Tibial nerve (tissue), 4 donors: ENCODE measurements at regions not wholly inside any gene's neighbourhood (a gene's known extent, or its start where the extent isn't known, plus 50 kb on each side); places are given as distances from the start of the nearest gene placed in this dataset.

Source experiments
- DNase-seq, 2 donors: peaks; one replicate each; pipeline ENCODE4 v3.0.0-alpha.2; 2019; ENCODE audit warnings: low spot score in 2 of 2
- H3K27ac ChIP-seq, 4 donors: fragments of 200-600 bp; sonication (generic) in 3 of 4; one replicate each; pipeline ENCODE4 v1.5.1; 2017 to 2019; ENCODE audit warnings: mild to moderate bottlenecking in 1 of 4
- H3K27me3 ChIP-seq, 2 donors: fragments of 200-600 bp; sonication (generic) in 1 of 2; one replicate each; pipeline versions ENCODE4 v1.5.1 to v1.6.0; 2017 to 2019
- H3K36me3 ChIP-seq, 3 donors: fragments of 200-600 bp; sonication (generic); one replicate each; pipeline ENCODE4 v1.5.1; 2018 to 2019
- H3K4me1 ChIP-seq, 4 donors: fragments of 200-600 bp; sonication (generic) in 3 of 4; one replicate each; pipeline ENCODE4 v1.5.1; 2017 to 2019
- H3K4me3 ChIP-seq, 4 donors: fragments of 200-600 bp; sonication (generic) in 3 of 4; one replicate each; pipeline ENCODE4 v1.5.1; 2017 to 2019; ENCODE audit warnings: mild to moderate bottlenecking in 1 of 4, moderate library complexity in 1 of 4
- H3K9me3 ChIP-seq, 4 donors: fragments of 200-600 bp; sonication (generic) in 3 of 4; one replicate each; pipeline ENCODE4 v1.5.1; 2017 to 2019
- EP300 ChIP-seq, 2 donors: sonication (generic); formaldehyde crosslinking; IDR thresholded peaks; one replicate each; pipeline ENCODE4 v1.6.1; 2017; ENCODE audit warnings: antibody characterized with exemption in 2 of 2, mild to moderate bottlenecking in 1 of 2
- POLR2A ChIP-seq, 2 donors: fragments of 450-650 bp; IDR thresholded peaks; one replicate each; pipeline ENCODE4 v1.6.1; 2017; ENCODE audit warnings: antibody characterized with exemption in 2 of 2, mild to moderate bottlenecking in 2 of 2, moderate library complexity in 2 of 2
- WGBS, 2 donors: methylation state at CpG; one replicate each; pipeline ENCODE4 v1.1.5; 2018; 5-methylcytosine and 5-hydroxymethylcytosine counted together
- TF ChIP-seq, protein P1 (sequence below), 5 experiments: fragments of 200-600 bp in 3 of 5; fragments of 450-650 bp in 2 of 5; sonication (generic) in 3 of 5; IDR thresholded peaks; one replicate each; pipeline ENCODE4 v1.5.1; 2016 to 2019; ENCODE audit warnings: antibody characterized with exemption in 5 of 5, mild to moderate bottlenecking in 3 of 5, moderate library complexity in 2 of 5

DNA sequence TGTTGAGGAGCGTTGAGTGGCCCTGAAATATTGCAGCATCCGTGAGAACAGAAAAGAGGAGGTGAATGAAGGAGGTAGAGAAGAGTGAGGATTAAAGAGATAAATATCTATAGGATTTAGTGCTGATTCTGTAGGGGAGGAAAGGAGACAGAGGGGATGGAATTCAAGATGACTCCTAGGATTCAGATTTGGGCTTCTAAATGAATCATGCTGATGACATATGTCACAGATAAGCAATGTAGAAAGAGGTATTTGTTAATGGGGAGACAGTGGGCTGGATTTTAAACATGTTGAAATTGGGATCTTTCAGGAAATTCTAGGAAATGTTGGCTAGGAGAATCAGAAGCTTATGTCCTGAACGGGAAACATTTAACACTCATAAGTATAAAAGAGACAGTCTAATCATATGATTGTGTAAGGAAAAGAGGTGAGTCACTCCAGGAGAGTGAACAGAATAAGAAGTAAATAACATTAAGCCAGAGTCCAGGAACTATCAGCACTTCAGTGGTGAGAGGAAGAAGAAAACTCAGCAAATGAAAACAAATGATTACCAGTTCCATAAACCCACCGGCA, 58.1 kb upstream of the DIO2 start:
- TF ChIP-seq, protein P1, sequence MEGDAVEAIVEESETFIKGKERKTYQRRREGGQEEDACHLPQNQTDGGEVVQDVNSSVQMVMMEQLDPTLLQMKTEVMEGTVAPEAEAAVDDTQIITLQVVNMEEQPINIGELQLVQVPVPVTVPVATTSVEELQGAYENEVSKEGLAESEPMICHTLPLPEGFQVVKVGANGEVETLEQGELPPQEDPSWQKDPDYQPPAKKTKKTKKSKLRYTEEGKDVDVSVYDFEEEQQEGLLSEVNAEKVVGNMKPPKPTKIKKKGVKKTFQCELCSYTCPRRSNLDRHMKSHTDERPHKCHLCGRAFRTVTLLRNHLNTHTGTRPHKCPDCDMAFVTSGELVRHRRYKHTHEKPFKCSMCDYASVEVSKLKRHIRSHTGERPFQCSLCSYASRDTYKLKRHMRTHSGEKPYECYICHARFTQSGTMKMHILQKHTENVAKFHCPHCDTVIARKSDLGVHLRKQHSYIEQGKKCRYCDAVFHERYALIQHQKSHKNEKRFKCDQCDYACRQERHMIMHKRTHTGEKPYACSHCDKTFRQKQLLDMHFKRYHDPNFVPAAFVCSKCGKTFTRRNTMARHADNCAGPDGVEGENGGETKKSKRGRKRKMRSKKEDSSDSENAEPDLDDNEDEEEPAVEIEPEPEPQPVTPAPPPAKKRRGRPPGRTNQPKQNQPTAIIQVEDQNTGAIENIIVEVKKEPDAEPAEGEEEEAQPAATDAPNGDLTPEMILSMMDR (IDR thresholded peaks at IDR 0.05), result no peak
- no peak for TF ChIP-seq EP300 (IDR thresholded peaks at IDR 0.05)
- no peak for TF ChIP-seq POLR2A (IDR thresholded peaks at IDR 0.05)
- Histone ChIP-seq H3K4me1 (no peaks in the 10 kb centered on the region), H3K4me3 (no peak overlapping the region), H3K36me3 (no peaks in the 10 kb centered on the region), H3K27ac (no peak overlapping the region), H3K9me3 (no peaks in the 10 kb centered on the region), H3K27me3 (no peaks in the 10 kb centered on the region)
- no peak for DNase-seq
- 85 to 87% methylated on average over 4 of the region's 4 CpGs for WGBS, 2 donors

DNA sequence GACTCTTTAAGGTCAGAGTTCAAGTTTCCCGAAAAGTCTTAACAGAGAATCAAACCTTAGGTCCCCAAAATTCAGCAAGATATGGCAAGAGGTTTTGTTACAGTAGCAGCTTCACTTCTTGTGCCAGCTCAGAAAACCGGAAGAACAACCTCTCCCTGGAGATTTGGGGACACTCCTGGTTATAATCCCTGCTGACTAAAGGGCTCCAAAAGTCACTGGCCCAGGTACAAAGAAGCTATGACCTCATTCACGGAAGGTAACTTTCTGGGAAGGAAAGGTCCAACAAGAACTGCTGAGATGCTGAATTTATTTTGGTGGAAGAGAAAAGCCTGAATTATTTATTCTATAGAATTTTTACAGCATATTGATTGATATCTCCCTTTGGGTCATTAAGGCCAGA, 55.6 kb upstream of the DIO2 start:
- Histone ChIP-seq H3K36me3 (no peaks in the 10 kb centered on the region), H3K4me3 (no peak overlapping the region), H3K9me3 (no peaks in the 10 kb centered on the region), H3K27ac (no peak overlapping the region), H3K4me1 (no peaks in the 10 kb centered on the region), H3K27me3 (no peaks in the 10 kb centered on the region)
- WGBS, 2 donors, result 83 to 87% methylated on average over 3 of the region's 3 CpGs
- DNase-seq, result no peak
- TF ChIP-seq, protein P1 (IDR thresholded peaks at IDR 0.05), result no peak
- TF ChIP-seq POLR2A (IDR thresholded peaks at IDR 0.05) (no peak), EP300 (IDR thresholded peaks at IDR 0.05) (no peak)

DNA sequence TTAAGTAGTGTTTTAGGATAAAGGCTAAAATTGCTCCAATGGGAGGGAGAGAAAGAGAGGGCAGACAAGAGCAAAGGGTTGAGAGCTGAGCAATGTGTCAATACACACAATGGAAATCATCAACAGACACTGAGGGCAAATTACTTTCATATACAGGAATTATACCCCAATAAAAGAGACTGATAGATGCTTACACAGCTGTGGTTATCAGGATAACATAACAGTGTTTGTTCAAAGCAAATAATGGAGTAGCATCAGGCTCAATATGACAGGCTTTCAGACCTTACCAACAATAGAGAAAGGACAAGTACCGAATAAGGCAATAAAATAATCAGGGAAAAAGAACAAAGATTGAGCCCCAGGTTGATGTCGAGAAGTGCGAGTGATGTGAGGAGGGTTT, 53.4 kb upstream of the DIO2 start:
- no peak overlapping the region for H3K27ac ChIP-seq
- no peaks in the 10 kb centered on the region for H3K27me3 ChIP-seq
- no peaks in the 10 kb centered on the region for H3K36me3 ChIP-seq
- no peaks in the 10 kb centered on the region for H3K9me3 ChIP-seq
- TF ChIP-seq EP300 (IDR thresholded peaks at IDR 0.05) (no peak), POLR2A (IDR thresholded peaks at IDR 0.05) (no peak)
- TF ChIP-seq, protein P1 (IDR thresholded peaks at IDR 0.05), result no peak
- WGBS, 2 donors, result 72 to 80% methylated on average over 3 of the region's 3 CpGs
- peaks cover 0 to 15% (median 0%) of the 10 kb centered on the region in 4 donors for H3K4me1 ChIP-seq
- no peak overlapping the region for H3K4me3 ChIP-seq
- no peak for DNase-seq
